NT2/D1 (cell line): ENCODE measurements at regions not wholly inside any gene's neighbourhood (a gene's known extent, or its start where the extent isn't known, plus 50 kb on each side); places are given as distances from the start of the nearest gene placed in this dataset.

Experiments
- YY1 ChIP-seq: IDR thresholded peaks from 2 replicates; pipeline ENCODE4 v1.6.1; 2011; ENCODE audit not compliant: insufficient read length, insufficient read depth
- ZNF274 ChIP-seq: IDR thresholded peaks from 2 replicates; pipeline ENCODE4 v1.6.1; 2011; ENCODE audit warnings: mild to moderate bottlenecking, low read depth, low read length

GRCh38 chr17:77778636-77779489 lies 179.6 kb upstream of the TNRC6C start:
- TF ChIP-seq ZNF274 (no peak), YY1 (no peak)
